NB4 (cell line): ENCODE measurements at regions not wholly inside any gene's neighbourhood (a gene's known extent, or its start where the extent isn't known, plus 50 kb on each side); places are given as distances from the start of the nearest gene placed in this dataset.

Source experiments
- DNase-seq: peaks from one replicate; pipeline ENCODE4 v3.0.0; 2010; ENCODE audit warnings: low read depth
- H3K4me3 ChIP-seq: one replicate; pipeline ENCODE4 v1.5.1; 2011; ENCODE audit warnings: mild to moderate bottlenecking, low read depth, low read length, moderate library complexity
- CTCF ChIP-seq: IDR thresholded peaks from one replicate; pipeline ENCODE4 v1.5.1; 2012; ENCODE audit warnings: low read depth, low read length
- MAX ChIP-seq: IDR thresholded peaks from 2 replicates; pipeline ENCODE4 v1.6.1; 2011; ENCODE audit warnings: low read depth, low read length
- MYC ChIP-seq: IDR thresholded peaks from 2 replicates; pipeline ENCODE4 v1.6.1; 2011; ENCODE audit warnings: low read depth, low read length
- POLR2A ChIP-seq: IDR thresholded peaks from 2 replicates; pipeline ENCODE4 v1.6.1; 2011; ENCODE audit warnings: mild to moderate bottlenecking; ENCODE audit not compliant: insufficient read length; ENCODE audit errors: extremely low read depth

- no peak overlapping the region for H3K4me3 ChIP-seq
- no peak for DNase-seq
- no peak for TF ChIP-seq CTCF
- no peak for TF ChIP-seq POLR2A
- TF ChIP-seq MYC: no peak
- no peak for TF ChIP-seq MAX
Observed at GRCh38 chr16:85544016-85544415, 69.1 kb upstream of the GSE1 start.

- no peak for DNase-seq
- TF ChIP-seq MYC (no peak), POLR2A (no peak), CTCF (no peak), MAX (no peak)
Observed at GRCh38 chr16:85544668-85545067, 68.5 kb upstream of the GSE1 start.

GRCh38 chr16:85545227-85545818, 67.8 kb upstream of the GSE1 start:
- H3K4me3 ChIP-seq: no peak overlapping the region
- no peak for DNase-seq
- TF ChIP-seq MYC: no peak
- no peak for TF ChIP-seq CTCF
- no peak for TF ChIP-seq POLR2A
- no peak for TF ChIP-seq MAX

More at GRCh38 chr16:85544668-85545067, 68.5 kb upstream of the GSE1 start:
- H3K4me3 ChIP-seq: no peak overlapping the region

GRCh38 chr16:85546585-85547447, 66.3 kb upstream of the GSE1 start:
- no peak overlapping the region for H3K4me3 ChIP-seq
- no peak for TF ChIP-seq POLR2A
- no peak for TF ChIP-seq CTCF
- TF ChIP-seq MYC: no peak
- no peak for DNase-seq

GRCh38 chr16:85548375-85548774, 64.7 kb upstream of the GSE1 start:
- TF ChIP-seq MYC (no peak), POLR2A (no peak), CTCF (no peak), MAX (no peak)
- no peak for DNase-seq
- H3K4me3 ChIP-seq: no peak overlapping the region
